ENCODE measurements at regions not wholly inside any gene's neighbourhood (a gene's known extent, or its start where the extent isn't known, plus 50 kb on each side); places are given as distances from the start of the nearest gene placed in this dataset.
"Not testable (repeated sequence)": the region's sequence is repeated elsewhere in the genome, so short reads cannot be mapped to it uniquely, and the experiment has no call there.

- Mint-ChIP-seq H3K4me3 (no peak overlapping the region), H3K36me3 (ENCODE audit: low read depth) (no peaks in the 10 kb centered on the region), H3K27ac (no peak overlapping the region), H3K9me3 (peaks cover 17% of the 10 kb centered on the region), H3K4me1 (no peaks in the 10 kb centered on the region), H3K27me3 (no peaks in the 10 kb centered on the region)
- DNase-seq = no peak
- intact Hi-C loops (cut with micrococcal nuclease) = no loop called here
Observed at GRCh38 chr4:3612281-3612680, 80.1 kb upstream of the LRPAP1 start.

DNA sequence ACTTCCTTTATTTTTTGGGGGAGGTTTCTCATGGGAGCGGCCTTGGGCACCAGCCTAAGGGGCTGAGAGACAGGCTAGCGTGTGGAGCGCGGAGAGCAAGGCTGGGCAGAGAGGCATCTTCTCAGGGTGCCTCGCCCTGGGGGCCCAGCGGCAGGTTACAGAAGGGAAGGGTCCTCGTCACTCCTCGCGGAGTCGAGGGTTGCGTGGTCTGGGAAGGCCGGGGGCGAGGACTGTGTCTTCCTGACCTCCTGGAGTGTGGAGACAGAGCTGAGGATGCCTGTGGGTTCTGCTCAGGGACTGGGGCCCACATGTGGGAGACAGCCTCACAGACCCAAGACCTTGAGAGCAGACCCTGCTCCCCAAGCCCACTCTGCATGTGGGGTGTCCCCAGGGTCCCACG, 79.6 kb upstream of the LRPAP1 start:
- intact Hi-C loops (cut with micrococcal nuclease) = no loop called here
- peaks cover 17% of the 10 kb centered on the region for H3K9me3 Mint-ChIP-seq
- no peaks in the 10 kb centered on the region for H3K4me1 Mint-ChIP-seq
- DNase-seq = no peak
- H3K4me3 Mint-ChIP-seq = no peak overlapping the region
- H3K36me3 Mint-ChIP-seq (ENCODE audit: low read depth) = no peaks in the 10 kb centered on the region
- no peak overlapping the region for H3K27ac Mint-ChIP-seq
- no peaks in the 10 kb centered on the region for H3K27me3 Mint-ChIP-seq

DNA sequence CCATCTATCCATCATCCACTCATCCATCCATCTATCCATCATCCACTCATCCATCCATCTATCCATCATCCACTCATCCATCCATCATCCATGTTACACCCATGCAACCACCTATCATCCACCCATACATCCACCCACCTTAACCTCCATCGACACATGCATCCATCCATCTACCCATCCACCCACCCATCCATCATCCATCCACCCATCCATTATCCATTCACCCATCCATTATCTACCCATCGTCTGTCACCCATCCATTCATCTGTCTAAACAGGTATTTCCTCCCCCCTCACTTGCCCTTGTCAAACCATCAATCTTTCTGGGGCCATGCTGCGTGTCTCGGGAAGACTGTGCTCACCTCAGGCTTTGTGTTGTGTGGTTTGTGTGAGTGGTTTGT, 78.6 kb upstream of the LRPAP1 start:
- H3K27me3 Mint-ChIP-seq; DNase-seq; H3K4me1 Mint-ChIP-seq; H3K4me3 Mint-ChIP-seq; intact Hi-C loops (cut with micrococcal nuclease); H3K27ac Mint-ChIP-seq; H3K36me3 Mint-ChIP-seq (ENCODE audit: low read depth): not testable (repeated sequence)
- H3K9me3 Mint-ChIP-seq = peaks cover 17% of the 10 kb centered on the region

DNA sequence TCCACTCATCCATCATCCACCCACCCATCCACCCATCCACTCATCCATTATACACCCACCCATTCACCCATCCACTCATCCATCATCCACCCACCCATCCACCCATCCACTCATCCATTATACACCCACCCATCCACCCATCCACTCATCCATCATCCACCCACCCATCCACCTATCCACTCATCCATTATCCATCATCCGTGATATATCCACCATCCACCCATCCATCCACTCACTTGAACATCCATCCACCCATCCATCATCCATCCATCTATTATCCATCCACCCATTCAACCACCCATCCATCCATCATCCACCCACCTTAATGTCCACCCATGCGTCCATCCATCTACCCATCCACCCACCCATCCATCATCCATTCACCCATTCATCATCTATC, 77.7 kb upstream of the LRPAP1 start:
- H3K4me1 Mint-ChIP-seq; H3K27ac Mint-ChIP-seq; H3K36me3 Mint-ChIP-seq (ENCODE audit: low read depth); DNase-seq; intact Hi-C loops (cut with micrococcal nuclease); H3K27me3 Mint-ChIP-seq; H3K4me3 Mint-ChIP-seq: not testable (repeated sequence)
- H3K9me3 Mint-ChIP-seq = peaks cover 17% of the 10 kb centered on the region

DNA sequence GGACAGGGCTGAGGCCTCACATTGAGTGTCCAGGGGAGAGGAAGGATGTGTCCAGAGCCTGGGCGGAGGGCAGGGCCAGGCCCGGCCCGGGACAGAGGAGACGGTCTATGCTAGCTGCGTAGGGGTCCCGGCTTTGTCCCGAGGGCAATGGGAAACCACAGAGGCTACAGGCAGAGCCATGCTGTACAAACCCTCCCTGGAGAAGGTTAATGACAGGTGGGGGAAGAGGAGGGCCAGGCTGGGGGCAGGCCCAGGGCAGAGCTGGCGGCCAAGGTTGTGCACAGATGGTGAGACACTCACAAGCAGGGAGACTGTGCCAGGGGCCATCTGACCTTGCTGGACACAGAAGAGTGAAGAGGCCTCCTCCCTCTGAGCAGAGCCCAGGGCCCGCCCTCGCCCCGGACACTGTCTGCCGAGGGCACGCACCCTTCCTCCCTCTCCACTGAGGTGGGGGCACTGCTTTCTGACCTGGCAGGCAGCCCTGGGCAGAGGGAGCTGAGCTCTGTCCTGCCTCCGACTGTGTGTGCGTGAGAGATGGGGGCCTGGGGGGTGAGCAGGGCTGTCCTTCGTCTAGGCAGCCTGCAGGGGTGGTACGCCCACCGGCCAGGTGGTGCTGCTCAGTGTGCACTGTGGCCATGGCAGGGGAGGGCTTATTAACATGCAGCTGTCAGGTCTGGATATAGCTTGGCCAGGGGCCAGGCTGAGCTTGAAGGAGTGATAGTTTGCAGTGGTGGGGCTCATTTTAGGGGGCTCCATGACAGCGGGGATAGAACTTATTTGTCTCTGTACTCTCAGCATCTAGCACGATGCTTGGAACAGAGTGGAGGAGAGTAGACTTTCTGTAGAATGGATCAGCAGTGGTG, 75.7 kb upstream of the LRPAP1 start:
- intact Hi-C loops (cut with micrococcal nuclease) = no loop called here
- Mint-ChIP-seq H3K27me3 (no peaks in the 10 kb centered on the region), H3K27ac (no peak overlapping the region), H3K9me3 (peaks cover 15% of the 10 kb centered on the region), H3K4me3 (no peak overlapping the region), H3K4me1 (no peaks in the 10 kb centered on the region), H3K36me3 (ENCODE audit: low read depth) (no peaks in the 10 kb centered on the region)
- DNase-seq = no peak

DNA sequence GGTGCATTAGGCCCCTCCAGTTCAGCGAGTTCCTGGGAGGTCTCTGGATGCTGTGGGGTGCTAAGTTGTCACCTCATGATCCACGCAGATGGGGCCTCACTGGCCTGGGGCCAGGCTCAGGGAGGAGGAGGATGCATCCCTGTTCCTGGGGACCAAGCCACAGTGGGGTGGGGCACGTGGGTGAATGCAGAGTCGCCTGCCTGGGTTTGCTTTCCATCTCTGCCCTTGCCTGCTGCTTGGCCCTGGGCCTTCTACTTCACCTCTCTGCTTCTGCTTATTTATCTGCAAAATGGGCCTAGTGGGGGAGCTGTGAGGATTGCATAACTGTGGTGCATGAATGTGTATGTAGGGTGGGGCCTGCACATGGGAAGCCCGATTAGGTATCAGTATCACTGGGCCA, 74.6 kb upstream of the LRPAP1 start:
- H3K27me3 Mint-ChIP-seq; H3K4me1 Mint-ChIP-seq; DNase-seq; intact Hi-C loops (cut with micrococcal nuclease); H3K4me3 Mint-ChIP-seq; H3K36me3 Mint-ChIP-seq (ENCODE audit: low read depth); H3K27ac Mint-ChIP-seq: not testable (repeated sequence)
- H3K9me3 Mint-ChIP-seq = peaks cover 12% of the 10 kb centered on the region

DNA sequence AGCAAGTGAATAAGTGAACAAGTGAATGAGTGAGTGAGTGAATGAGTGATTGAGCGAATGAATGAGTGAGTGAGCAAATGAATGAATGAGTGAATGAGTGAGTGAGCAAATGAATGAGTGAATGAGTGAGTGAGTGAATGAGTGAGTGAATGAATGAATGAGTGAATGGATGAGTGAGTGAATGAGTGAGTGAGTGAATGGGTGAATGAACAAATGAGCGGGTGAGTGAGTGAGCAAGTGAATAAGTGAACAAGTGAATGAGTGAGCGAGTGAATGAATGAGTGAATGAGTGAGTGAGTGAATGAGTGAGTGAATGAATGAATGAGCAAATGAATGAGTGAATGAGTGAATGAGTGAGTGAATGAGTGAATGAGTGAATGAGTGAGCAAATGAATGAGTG, 74.0 kb upstream of the LRPAP1 start:
- peaks cover 12% of the 10 kb centered on the region for H3K9me3 Mint-ChIP-seq
- H3K27me3 Mint-ChIP-seq; H3K36me3 Mint-ChIP-seq (ENCODE audit: low read depth); H3K27ac Mint-ChIP-seq; intact Hi-C loops (cut with micrococcal nuclease); H3K4me1 Mint-ChIP-seq; DNase-seq; H3K4me3 Mint-ChIP-seq: not testable (repeated sequence)

DNA sequence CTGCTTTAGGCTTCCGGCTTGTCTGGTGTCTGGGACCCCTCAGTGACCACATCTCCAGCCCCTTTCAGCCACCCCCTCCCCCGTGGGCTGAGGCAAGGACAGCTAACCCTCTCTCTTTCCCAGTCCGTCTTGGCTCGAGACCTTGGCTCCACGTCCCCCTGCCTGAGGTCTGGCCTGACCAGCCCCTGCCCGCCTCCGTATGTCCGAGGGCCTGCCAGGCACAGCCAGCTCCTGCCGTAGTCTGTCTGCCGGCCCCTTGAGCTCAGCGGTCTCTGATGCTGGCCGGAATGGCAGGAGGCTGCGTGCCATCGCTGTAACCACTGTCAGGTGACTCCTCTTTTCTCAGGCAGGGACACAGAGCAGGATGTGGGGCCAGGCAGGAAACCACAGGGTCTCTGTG, 73.3 kb upstream of the LRPAP1 start:
- Mint-ChIP-seq H3K27me3 (no peaks in the 10 kb centered on the region), H3K27ac (no peak overlapping the region), H3K36me3 (ENCODE audit: low read depth) (no peaks in the 10 kb centered on the region), H3K4me1 (no peaks in the 10 kb centered on the region), H3K9me3 (peaks cover 7% of the 10 kb centered on the region), H3K4me3 (no peak overlapping the region)
- intact Hi-C loops (cut with micrococcal nuclease) = no loop called here
- DNase-seq = no peak

DNA sequence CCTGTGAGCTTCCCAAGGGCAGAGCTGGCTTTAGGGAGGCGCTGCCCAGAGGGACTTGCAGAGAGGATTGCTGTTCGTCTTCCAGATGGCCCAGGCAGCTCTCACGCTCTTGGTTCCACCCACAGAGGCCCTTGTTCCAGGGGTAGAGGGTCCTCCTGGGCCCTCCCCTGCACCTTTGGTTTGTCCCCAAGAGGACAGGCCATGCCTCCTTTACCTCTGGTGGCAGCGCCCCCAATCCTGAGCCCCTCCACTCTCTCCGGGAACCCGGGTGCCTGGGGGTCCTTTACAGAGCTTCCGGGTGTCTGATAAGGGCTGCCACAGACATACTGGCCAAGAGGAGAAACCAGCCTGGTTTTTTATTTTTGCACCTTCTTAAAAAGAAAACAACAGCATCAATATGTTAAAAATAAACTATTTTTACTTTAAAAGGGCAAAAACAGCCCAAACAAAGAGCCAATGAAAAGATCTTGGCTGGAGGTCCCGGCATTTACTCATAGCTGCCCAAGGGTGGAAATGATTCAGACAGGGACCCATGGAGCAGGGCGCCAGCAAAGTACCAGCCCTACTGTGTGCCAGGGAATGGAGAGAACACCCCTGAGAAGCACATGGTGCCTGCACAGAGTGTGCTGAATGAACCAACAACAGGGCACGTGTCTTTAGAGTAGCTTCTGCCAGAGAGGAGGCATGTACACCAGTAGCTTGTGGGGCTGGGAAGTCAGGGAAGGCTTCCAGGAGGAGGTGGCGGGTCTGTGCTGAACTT, 70.8 kb upstream of the LRPAP1 start:
- H3K36me3 Mint-ChIP-seq (ENCODE audit: low read depth); H3K4me3 Mint-ChIP-seq; H3K9me3 Mint-ChIP-seq; H3K4me1 Mint-ChIP-seq; intact Hi-C loops (cut with micrococcal nuclease); H3K27me3 Mint-ChIP-seq; DNase-seq; H3K27ac Mint-ChIP-seq: not testable (repeated sequence)

GRCh38 chr4:3601992-3602391, 69.8 kb upstream of the LRPAP1 start:
- no peaks in the 10 kb centered on the region for H3K9me3 Mint-ChIP-seq
- no peaks in the 10 kb centered on the region for H3K4me1 Mint-ChIP-seq
- intact Hi-C loops (cut with micrococcal nuclease) = no loop called here
- no peaks in the 10 kb centered on the region for H3K27me3 Mint-ChIP-seq
- no peaks in the 10 kb centered on the region for H3K36me3 Mint-ChIP-seq (ENCODE audit: low read depth)
- DNase-seq = no peak
- H3K27ac Mint-ChIP-seq = no peak overlapping the region
- no peak overlapping the region for H3K4me3 Mint-ChIP-seq

DNA sequence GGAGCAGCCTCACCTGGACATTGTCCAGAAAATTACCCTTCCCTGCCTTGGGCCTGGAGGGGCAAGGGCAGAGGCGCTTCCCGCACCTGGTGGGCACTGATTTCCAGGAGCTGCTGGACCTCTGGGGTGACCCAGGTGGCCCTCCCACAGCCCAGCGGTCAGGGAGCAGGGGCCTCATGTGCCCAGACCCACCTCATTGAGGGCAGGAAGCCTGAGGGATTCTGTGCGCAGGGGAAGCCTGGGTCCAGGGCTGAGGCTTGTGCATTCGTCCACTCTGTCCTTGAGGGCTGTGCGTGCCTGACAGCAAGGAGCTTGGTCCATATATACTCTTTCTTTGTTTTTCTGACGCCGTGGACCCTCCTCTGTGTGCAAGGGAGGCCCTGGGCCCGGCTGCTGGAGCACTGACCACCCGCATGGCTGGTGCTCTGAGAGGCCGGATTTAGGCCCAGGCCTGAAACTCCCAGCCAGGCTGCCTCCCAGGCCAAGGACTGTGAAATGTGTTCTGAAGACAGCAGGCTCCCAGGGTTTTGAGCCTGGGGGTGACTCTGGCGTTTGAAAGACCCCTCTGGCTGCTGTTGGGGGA, 69.0 kb upstream of the LRPAP1 start:
- H3K27me3 Mint-ChIP-seq; DNase-seq; H3K27ac Mint-ChIP-seq; H3K4me3 Mint-ChIP-seq; H3K36me3 Mint-ChIP-seq (ENCODE audit: low read depth); H3K4me1 Mint-ChIP-seq; intact Hi-C loops (cut with micrococcal nuclease); H3K9me3 Mint-ChIP-seq: not testable (repeated sequence)

DNA sequence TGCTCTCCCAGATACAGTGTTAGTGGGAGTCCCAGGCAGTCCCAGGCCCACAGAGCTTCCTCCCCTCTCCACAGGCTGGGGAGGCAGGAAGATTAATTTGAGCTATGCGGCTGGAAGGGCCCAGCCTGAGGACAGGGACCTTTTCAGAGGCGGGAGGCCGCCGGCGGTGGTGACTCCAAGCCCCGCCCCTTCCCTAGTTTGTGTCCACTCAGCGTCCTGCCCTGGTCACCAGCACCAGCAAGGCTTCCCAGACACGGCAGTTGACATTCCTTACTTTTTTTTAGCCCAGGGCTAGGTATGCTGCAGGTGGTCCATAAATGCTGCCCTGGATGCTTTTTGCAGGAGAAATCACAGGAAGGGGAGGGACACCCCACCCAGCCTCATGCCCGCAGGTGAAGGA, 67.7 kb upstream of the LRPAP1 start:
- no peak for DNase-seq
- Mint-ChIP-seq H3K4me3 (no peak overlapping the region), H3K36me3 (ENCODE audit: low read depth) (no peaks in the 10 kb centered on the region), H3K27me3 (no peaks in the 10 kb centered on the region), H3K27ac (no peak overlapping the region), H3K9me3 (no peaks in the 10 kb centered on the region), H3K4me1 (no peaks in the 10 kb centered on the region)
- intact Hi-C loops (cut with micrococcal nuclease) = no loop called here

GRCh38 chr4:3598695-3599227, 66.5 kb upstream of the LRPAP1 start:
- H3K27me3 Mint-ChIP-seq = no peaks in the 10 kb centered on the region
- no peaks in the 10 kb centered on the region for H3K36me3 Mint-ChIP-seq (ENCODE audit: low read depth)
- no peak for DNase-seq
- no peaks in the 10 kb centered on the region for H3K4me1 Mint-ChIP-seq
- no peaks in the 10 kb centered on the region for H3K9me3 Mint-ChIP-seq
- H3K27ac Mint-ChIP-seq = no peak overlapping the region
- H3K4me3 Mint-ChIP-seq = no peak overlapping the region
- intact Hi-C loops (cut with micrococcal nuclease) = no loop called here

DNA sequence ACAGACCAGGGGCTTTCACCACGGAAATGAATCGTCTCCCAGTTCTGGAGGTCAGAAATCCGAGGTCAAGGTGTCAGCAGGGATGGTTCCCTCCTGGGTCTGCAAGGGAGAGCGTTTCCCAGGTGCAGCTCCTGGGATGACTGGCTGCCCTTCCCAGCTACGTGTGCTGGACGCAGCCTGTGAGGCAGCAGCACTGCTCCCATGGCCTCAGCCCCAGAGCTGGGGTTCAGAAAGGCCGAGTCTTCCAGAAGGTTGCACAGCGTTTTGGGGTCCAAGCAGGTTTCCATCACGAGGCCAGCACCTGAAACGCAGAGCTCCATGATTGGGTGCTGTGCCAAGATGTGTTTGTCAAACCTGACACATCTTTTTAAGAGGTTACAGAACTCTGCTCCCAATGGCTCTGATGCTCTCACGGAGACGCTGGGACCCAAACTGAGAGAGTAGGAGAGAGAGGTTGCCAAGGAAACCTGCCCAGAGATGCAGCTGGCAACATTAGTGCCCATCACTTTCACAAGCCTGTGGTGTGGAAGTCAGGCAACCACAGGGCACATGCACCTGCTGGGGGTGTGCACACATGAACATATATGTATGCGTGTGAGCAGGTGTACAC, 65.8 kb upstream of the LRPAP1 start:
- H3K27me3 Mint-ChIP-seq; H3K4me1 Mint-ChIP-seq; H3K9me3 Mint-ChIP-seq; DNase-seq; H3K4me3 Mint-ChIP-seq; intact Hi-C loops (cut with micrococcal nuclease); H3K36me3 Mint-ChIP-seq (ENCODE audit: low read depth); H3K27ac Mint-ChIP-seq: not testable (repeated sequence)
